ENCODE measurements at regions not wholly inside any gene's neighbourhood (a gene's known extent, or its start where the extent isn't known, plus 50 kb on each side); places are given as distances from the start of the nearest gene placed in this dataset.
"Not testable (repeated sequence)": the region's sequence is repeated elsewhere in the genome, so short reads cannot be mapped to it uniquely, and the experiment has no call there.

- H3K4me3 ChIP-seq (ENCODE audit: low read depth, low read length): no peak overlapping the region
- DNase-seq (ENCODE audit: low read depth): no peak
- no peak for TF ChIP-seq CTCF (IDR thresholded peaks at IDR 0.05; ENCODE audit: low read depth, low read length, missing control alignments)
Observed at GRCh38 chr15:20355256-20355868, 186.2 kb downstream of the GOLGA6L6 start.

GRCh38 chr15:20354884-20355223 lies 186.7 kb downstream of the GOLGA6L6 start:
- H3K4me3 ChIP-seq (ENCODE audit: low read depth, low read length); DNase-seq (ENCODE audit: low read depth): not testable (repeated sequence)

GRCh38 chr15:20353966-20354883 lies 187.4 kb downstream of the GOLGA6L6 start:
- DNase-seq (ENCODE audit: low read depth): no peak
- TF ChIP-seq CTCF (IDR thresholded peaks at IDR 0.05; ENCODE audit: low read depth, low read length, missing control alignments): no peak
- H3K4me3 ChIP-seq (ENCODE audit: low read depth, low read length): no peak overlapping the region

- no peak for DNase-seq (ENCODE audit: low read depth)
- H3K4me3 ChIP-seq (ENCODE audit: low read depth, low read length): no peak overlapping the region
- no peak for TF ChIP-seq CTCF (IDR thresholded peaks at IDR 0.05; ENCODE audit: low read depth, low read length, missing control alignments)
Observed at GRCh38 chr15:20352241-20353200, 189.1 kb downstream of the GOLGA6L6 start.

- no peak for DNase-seq (ENCODE audit: low read depth)
- TF ChIP-seq CTCF (IDR thresholded peaks at IDR 0.05; ENCODE audit: low read depth, low read length, missing control alignments): no peak
- H3K4me3 ChIP-seq (ENCODE audit: low read depth, low read length): no peak overlapping the region
Observed at GRCh38 chr15:20351448-20351971, 190.1 kb downstream of the GOLGA6L6 start.

DNA sequence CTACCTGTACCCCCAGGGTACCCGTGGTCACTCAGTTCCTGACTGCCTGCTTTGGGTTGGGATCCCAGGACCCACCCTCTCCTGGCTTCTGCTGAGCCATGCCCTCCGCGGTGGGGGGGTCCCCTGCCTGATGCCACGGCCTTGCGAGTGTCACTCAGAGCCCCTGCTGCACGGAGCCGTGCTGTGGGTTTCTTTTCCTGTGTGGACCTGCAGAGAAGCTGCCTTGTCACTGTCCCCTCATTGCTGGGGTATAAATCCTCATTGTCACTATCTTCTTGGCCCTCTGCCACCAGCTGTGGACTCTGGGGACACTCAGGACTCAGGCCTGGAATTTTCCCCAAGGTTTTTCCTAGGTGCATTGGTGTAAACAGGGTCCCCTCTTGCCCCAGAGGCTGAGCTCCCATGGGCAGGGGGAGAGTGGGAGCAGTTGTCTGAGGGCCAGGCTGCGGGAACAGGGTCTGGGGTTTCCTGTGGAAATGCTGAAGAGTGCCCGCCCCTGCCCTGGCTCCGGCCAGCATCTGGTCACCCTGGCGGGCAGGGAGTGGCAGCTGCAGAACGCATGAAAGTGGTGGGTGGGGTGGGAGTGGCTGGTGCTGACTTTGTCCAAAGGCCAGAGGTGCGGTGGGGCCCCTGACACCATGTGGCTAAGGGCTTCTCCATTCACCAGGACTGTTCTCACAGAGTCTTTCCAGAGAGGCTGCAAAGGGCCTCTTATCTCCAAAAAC lies 191.7 kb downstream of the GOLGA6L6 start:
- H3K4me3 ChIP-seq (ENCODE audit: low read depth, low read length): no peak overlapping the region
- TF ChIP-seq CTCF (IDR thresholded peaks at IDR 0.05; ENCODE audit: low read depth, low read length, missing control alignments): no peak
- DNase-seq (ENCODE audit: low read depth): no peak
